HL-60 (cell line): ENCODE measurements at regions not wholly inside any gene's neighbourhood (a gene's known extent, or its start where the extent isn't known, plus 50 kb on each side); places are given as distances from the start of the nearest gene placed in this dataset.

ENCODE experiments used
- POLR2AphosphoS5 ChIP-seq: IDR thresholded peaks from 2 replicates; pipeline ENCODE4 v1.6.1; 2012; ENCODE audit warnings: low read depth
- TF ChIP-seq, protein P1 (sequence below): IDR thresholded peaks from one replicate; pipeline ENCODE4 v1.5.1; 2011; ENCODE audit warnings: low read length, control low read depth, inconsistent platforms; ENCODE audit not compliant: insufficient read depth

DNA sequence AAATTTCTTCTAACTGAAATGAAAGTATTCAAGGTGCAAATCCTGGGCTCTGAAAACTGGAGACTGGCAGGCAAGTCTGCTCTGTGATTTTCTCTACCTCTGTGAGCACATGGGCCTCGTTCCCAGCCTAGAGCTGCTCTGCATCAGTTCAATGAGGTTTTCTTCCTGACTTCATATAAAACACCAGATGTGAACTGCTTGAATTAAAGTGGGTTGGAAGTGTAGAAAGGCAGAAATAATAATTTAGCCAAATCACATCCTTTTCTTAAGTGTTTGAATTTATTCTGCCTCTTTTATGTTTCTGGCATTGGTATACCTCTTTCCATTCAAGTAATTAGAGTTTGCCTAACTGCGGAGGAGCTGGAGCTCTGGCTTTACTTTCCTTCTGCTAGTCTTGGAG is 540.8 kb downstream of the OLFM4 start:
- TF ChIP-seq, protein P1, sequence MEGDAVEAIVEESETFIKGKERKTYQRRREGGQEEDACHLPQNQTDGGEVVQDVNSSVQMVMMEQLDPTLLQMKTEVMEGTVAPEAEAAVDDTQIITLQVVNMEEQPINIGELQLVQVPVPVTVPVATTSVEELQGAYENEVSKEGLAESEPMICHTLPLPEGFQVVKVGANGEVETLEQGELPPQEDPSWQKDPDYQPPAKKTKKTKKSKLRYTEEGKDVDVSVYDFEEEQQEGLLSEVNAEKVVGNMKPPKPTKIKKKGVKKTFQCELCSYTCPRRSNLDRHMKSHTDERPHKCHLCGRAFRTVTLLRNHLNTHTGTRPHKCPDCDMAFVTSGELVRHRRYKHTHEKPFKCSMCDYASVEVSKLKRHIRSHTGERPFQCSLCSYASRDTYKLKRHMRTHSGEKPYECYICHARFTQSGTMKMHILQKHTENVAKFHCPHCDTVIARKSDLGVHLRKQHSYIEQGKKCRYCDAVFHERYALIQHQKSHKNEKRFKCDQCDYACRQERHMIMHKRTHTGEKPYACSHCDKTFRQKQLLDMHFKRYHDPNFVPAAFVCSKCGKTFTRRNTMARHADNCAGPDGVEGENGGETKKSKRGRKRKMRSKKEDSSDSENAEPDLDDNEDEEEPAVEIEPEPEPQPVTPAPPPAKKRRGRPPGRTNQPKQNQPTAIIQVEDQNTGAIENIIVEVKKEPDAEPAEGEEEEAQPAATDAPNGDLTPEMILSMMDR = no peak
- no peak for TF ChIP-seq POLR2AphosphoS5
